Stimulated activated CD8-positive, alpha-beta memory T cell treated with anti-CD3 and anti-CD28 coated beads, Interleukin-7, amount 100 ng/mL, for 4 hours (primary cell): ENCODE measurements at regions not wholly inside any gene's neighbourhood (a gene's known extent, or its start where the extent isn't known, plus 50 kb on each side); places are given as distances from the start of the nearest gene placed in this dataset.
"Not testable (repeated sequence)": the region's sequence is repeated elsewhere in the genome, so short reads cannot be mapped to it uniquely, and the experiment has no call there.

ENCODE experiments used
- DNase-seq, 2 donors: peaks; one replicate each; pipeline ENCODE4 v3.0.0-alpha.2; 2020; ENCODE audit warnings: low read depth in 2 of 2

DNA sequence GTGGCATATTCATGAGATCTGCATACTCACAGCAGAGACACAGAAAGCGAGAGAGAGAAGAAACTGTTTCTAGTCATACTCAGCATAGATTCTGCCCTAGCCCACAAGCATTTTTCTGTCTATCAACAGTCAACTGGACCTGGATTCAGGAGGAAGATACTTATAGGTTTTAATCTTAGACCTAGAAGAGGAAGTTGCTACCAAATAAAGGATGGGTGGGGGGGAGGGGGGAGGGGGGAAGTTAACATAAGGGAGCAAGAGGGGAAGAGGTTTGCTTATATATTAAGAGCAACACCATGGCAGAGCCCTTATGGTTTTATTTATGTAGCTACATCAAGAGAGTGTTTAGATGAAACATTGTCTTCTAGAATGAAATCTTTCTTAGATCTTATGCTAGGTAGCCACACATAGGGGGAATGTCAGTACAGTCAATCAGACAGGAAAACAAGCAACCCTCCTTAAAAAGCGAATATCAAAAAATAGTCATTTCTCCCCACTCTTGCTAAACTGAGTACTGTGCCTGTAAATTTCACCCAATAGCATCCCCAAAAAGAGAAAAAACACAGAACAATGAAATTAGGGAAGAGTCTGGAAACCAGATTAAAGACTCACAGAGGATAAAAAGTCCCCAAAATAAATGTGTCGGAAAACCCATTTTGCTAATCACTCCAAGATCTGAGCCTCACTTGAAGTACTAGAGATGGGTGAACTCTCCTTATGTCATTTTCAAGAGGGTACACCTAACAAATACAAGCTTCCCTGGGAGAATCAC is 192.7 kb upstream of the NR4A3 start:
- no peak for DNase-seq

DNA sequence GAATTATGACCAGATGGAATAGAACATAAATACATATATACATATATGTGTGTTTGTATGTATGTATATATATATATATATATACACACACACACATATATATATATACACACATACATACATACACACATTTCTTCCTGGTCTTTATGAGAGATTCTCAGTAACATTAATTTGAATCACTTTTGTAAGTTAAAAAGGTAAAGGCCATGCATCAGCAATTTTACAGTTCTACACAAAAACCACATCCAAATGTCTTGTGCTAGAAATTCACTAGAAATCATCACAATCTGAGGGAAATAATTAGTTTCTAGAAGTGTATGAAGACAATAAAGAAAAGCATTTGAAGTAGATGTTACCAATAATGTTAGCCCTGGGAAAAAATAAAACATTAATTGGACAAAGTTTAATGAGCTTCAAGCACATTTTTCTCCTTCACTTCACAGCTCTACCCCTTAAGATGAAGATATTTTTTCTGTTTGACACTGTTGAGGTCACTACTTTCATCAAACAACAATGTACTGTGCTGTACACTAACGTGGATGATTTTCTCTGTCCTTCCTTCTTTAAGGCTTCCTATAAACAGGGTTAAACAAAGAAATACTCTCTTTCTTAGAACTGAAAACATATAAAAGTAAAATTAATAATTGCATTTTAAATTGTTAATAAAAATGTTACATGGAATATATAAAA is 189.2 kb upstream of the NR4A3 start:
- DNase-seq, result no peak

DNA sequence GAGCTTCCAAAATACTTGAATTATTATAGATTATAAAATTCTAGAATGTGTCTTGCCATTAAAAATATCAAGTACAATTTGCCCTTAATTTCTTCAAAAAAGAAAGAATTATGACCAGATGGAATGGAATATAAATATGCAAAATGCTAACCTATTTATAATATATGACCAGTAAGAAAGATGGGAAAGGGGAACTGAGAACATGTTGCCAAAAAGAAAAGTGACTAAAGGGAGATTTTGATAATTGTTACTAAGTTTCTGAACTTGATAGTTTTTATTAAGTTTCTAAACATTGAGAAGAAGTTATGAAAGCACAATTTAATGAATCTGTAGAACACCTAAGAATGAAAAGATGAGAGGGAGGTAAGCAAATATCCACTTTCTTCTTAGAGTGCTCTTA is 188.4 kb upstream of the NR4A3 start:
- no peak for DNase-seq

DNA sequence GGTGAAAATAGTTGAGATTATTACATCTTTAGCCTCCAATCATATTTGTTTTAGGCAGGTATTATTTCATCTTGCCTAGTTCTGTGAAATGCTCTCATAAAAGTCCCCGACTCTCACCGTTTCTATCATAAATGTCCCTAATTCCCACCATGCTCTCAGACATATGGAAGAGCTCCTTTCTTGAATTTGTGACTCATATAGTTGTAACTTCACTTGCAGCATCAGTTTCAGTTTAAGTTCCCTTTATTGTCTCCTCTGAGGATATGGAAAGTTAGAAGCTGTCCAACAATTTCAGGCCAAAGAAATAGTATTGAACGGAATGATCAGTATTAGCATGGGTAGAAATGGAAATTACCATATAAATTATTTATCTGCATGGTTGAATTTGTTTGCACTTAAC is 187.5 kb upstream of the NR4A3 start:
- no peak for DNase-seq

DNA sequence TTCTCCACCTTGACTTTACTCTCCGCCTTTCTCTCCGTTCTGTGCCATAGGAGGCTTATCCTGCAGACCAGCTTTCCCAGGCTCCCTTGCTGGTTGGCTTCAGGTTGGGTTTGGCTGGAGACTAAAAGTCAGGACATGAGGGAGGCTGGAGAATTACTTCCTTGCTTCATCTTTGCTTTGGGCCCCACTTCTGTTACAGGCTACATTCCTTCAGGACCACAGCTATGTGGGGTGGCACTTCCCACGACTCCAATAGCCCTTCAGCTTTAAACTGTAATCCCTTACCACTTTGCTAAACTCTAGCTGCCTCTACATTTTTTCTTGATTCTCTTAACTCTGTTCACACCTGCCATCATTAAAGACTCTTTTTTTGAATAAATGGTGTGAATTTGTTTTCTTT is 186.7 kb upstream of the NR4A3 start:
- DNase-seq, result no peak

DNA sequence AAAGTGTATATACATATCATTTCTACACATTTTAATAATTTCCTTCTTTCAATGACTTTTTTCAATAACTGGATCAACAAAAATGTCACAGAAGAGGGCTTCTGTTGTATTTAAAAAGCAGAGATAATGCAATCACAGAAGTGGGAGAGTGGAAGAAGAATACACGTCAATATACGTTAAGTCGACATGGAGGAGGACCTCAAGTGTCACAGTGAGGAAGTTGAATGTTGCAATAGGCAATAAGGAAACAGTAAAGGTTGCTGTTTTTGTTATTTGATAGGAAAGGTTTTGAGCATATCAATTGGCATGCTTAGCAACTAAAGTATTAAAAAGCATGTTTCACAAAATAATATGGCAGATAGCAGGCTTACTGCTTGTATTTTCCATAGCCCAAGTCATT is 184.0 kb upstream of the NR4A3 start:
- no peak for DNase-seq

DNA sequence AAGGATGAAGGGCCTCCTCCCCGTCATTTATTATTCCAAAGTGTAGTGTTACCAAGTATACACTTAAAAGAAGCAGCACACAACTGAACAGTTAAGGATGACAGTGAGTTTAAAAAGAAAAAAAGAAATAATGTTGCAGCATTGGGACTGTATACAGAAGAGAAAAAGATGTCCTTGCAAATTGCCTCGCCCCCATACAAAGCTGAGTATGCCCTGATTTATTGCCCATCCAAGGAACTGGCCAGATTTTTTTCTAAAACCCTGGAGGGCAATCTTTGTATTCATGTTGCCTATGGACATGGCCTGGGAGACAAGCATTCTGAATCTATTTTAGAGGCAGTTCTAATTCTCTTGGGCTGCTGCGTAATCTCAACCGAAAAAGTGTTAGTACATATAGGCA is 182.7 kb upstream of the NR4A3 start:
- no peak for DNase-seq

DNA sequence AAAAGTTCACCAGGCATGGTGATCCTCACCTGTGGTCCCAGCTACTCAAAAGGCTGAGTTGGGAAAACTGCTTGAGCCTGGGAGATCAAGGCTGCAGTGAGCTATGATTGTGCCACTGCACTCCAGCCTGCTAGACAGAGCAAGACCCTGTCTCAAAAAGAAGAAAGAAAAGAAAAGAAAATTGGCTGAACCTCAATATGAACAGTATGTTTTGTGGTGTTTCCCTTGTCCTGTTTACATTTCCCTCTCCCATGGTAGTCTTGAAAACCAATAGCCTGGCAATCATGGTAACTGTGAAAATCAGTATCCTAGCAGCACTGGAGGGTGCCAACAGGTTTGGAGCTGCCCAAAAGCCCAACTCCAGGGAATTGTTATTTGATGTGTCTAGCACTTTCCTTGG is 174.1 kb upstream of the NR4A3 start:
- no peak for DNase-seq

DNA sequence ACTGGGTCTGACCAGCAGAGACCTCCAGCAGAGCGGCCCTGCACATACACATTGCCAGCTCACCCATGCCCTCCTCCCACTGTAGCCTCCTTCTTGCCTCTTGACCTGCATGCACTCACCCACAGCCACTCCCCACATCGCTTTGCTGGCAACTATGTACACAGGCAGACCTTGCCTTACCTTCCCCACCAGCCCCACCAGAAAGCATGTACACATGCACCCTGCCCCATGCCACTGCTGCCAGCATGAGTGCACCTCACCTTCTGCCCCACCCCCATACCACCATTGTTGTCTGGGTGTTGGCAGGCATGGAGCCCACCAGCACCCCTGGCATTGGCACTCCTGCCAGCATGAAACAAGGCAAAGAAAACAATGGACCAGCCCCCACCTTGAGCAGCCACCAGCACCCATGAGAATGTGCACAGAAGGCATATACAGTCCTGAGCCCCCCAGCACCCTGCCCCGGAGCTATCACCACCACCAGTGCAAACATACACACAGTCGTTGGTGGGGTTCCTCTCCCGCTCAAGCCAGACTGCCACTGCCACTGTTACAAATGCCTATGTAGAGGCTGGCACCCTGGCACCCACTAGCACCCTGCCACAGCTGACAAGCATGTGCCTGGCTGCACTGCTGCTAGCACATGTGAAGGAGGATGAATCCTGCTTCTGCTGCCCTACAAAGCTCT is 171.4 kb upstream of the NR4A3 start:
- no peak for DNase-seq

DNA sequence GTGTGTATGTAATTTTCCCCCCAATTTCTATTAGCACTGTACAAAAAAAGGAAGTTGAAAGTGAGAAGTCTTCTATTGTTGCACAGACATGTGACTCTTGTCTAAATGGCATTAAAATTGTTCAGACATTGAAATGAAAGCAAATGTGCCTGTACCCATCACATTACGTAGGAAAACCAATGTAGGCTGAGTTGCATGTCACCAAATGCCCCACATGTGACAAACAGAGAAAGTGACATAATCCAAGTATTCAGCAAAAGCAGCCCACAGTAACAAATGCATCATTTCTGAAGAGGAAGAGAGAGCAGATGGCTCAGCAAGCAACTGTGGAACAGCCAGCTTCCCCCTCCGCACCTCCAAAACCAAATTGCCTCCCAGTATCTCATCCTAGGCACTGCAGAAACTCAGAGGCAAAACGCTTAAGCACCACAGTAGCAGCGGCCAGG is 161.5 kb upstream of the NR4A3 start:
- DNase-seq, result no peak

DNA sequence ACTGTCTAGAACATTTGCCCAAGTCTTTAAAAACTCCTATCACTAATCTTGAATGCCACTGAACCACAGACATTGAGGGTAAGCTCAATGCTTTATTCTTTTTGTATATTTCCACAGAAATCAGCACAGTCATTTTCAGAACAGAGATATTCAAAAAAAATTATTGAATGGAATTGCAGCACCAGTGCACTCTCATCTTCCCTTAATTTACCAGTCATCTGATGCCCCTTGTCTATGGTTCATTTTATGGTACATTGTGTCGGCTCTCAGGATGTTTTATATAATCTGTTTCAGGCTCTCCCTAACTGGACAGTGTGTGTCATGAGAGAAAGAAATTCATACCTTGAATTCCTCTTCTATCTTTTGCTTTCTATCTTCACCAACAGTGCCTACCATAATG is 158.4 kb upstream of the NR4A3 start:
- no peak for DNase-seq

DNA sequence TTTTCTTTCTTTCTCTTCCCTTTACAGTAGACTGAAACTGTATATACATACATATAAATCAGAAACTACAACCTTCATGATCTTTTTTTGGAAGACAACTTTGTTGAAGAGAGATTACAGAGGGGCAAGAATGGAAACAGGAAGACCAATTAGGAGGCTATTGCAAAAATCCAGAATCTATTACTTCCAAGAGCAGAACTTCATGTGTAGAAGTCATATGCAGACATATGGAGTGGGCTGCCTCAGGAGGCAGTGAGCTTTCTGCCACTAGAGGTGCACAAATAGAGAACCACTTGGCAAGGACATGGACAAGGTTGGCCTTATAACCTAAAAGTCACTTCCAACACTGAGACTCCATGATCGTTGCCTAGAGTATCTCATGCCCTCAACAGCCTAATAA is 157.8 kb upstream of the NR4A3 start:
- no peak for DNase-seq

DNA sequence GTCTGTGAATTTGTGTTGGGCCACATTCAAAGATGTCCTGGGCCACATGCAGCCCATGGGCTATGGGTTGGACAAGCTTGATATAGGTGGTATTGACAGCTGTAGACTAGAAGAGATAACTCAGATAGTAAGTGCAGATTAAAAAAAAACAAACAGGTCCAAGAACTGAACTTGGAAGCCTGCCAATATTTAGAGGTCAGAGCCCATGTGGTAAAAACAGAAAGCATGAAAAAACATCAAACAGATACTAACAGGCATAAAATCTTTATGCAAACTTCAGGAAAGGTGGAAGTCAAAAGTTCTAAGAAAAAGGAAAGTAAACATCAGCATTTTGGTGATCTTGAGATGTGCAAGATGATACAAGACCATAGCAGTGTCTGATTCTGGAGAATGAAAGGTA is 155.1 kb upstream of the NR4A3 start:
- no peak for DNase-seq

DNA sequence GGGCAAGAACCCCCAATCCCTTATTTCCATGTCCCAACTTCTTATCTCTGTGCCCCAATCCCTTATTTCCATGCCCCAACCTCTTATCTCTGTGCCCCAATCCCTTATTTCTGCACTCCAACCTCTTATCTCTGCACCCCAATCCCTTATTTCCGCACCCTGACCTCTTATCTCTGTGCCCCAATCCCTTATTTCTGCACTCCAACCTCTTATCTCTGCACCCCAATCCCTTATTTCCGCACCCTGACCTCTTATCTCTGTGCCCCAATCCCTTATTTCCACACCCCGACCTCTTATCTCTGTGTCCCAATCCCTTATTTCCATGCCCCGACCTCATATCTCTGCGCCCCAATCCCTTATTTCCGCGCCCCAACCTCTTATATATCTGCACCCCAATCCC is 150.8 kb upstream of the NR4A3 start:
- DNase-seq, result not testable (repeated sequence)

DNA sequence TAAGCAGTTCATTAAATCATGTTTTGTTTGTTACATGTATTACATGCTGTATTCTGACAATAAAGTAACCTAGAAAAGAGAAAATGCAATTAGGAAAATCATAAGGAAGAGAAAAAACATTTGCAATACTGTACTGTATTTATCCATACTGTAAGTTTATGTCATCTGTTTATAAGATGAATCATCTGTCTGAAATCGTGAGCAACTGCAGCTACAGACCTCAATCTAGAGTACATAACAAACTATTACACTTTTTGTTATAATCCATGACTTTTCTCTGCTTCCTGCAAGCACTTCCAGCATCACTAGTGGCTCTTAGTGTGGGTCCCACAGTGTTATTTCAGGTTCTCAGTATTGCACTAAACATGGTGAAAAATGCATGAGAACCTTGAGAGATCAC is 144.4 kb upstream of the NR4A3 start:
- no peak for DNase-seq

DNA sequence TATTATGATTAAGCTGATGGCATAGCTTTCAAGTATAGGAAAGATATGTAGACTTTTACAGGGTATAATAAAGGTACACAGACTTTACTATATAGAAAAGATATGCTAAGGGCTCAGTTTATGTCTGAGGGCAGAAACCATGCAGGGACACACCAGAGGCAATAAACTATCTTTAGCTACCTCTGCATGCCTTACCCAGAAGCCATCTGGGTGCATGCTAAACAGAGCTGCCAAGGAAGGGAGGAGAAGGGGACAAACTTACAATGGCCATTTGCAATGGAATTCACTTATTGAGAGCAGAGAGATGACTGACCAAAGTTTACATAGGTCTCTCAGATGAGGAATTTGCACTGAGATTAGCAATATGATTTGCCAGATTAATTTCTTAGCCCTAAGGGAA is 143.1 kb upstream of the NR4A3 start:
- DNase-seq, result no peak

DNA sequence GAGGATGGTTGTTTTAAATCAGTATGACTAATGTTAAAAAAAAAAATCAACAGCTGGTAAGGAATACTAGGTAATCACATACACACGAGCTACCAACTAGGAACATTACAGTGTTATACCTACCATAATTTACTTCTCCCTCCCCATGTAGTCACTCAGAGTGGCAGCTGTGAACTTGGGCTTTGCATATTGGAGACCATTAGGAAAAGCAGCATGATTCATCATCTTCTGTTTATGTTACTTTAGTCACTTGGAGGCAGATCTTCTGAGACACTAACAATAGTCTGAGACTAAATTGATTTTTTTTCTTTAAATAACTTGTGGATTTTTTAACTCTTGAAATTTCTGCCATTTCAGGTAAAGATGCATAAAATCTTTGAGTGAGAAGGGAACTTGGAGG is 141.5 kb upstream of the NR4A3 start:
- no peak for DNase-seq

DNA sequence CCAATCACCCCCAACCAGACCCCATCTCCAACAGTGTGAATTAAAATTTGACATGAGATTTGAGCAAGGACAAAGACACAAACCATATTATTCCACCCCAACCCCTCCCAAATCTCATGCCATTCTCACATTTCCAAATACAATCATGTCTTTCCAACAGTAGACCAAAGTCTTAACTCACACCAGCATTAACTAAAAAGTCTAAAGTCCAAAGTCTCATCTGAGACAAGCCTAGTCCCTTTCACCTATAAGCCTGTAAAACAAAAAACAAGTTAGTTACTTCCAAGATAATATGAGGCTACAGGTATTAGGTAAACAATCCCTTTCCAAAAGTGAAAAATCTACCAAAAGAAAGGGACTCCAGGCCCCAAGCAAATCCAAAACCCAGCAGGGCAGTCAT is 140.6 kb upstream of the NR4A3 start:
- DNase-seq, result no peak

DNA sequence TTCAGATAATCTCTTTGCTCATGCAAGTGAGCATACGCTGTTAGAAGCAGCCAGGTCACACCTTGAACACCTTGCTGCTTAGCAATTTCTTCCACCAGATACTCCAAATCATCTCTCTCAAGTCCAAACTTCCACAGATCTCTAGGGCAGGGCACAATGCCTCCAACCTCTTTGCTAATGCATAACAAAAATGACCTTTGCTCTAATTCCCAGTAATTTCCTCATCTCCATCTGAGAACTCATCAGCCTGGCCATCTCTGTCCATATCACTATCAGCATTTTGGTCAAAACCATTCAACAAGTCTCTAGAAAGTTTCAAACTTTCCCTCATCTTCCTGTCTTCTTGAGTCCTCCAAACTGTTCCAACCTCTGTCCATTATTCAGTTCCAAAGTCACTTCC is 139.3 kb upstream of the NR4A3 start:
- no peak for DNase-seq

DNA sequence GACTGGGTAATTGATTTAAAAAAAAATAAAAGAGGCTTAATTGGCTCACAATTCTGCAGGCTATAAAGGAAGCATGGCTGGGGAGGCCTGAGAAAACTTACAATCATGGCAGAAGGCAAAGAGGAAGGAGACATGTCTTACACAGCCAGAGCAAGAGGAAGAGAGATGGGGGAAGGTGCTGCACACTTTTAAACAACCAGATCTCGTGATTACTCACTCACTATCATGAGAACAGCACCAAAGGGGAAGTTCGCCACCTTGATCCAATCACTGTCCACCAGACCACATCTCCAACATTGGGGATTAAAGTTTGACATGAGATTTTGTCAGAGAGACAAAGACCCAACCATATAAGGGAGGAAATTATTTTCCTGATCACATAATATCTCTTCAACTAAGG is 138.8 kb upstream of the NR4A3 start:
- DNase-seq, result no peak

DNA sequence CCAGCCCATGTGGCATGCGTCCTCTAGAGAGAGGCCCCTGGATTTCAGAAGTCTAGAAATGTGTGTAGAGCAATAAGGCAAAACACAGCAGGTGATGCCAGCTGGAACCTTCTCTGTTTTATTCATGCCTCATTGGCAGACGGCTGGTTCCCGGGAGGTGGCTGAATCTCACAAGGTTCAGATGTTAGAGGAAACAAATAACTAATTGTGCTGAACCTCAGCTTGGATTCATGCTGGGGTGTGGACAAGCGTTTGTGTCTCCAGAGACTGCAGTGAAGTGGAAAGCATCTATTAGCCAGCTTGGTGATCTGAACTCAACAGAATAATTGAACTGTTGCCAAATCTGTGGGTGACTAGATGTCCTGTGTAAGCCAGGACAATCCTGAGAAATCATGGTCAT is 131.1 kb upstream of the NR4A3 start:
- DNase-seq, result no peak

DNA sequence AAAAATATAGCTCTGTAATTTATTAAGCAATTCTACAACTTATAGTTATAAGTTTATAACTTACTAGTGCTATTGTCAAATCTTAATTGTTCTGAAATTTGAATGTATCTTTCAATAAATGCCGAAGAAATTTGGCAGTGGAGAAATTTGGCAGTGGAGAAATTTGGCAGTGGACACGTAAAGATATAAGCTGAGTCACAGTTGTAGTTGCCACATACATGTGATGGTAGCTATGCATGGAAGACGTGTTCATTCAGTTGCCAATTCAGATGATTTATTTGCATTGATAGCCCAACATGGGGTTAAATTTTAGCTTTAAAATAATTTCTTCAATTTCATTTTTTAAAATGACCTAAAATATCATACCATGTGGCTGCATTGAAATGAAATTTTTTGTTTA is 127.8 kb upstream of the NR4A3 start:
- DNase-seq, result no peak

DNA sequence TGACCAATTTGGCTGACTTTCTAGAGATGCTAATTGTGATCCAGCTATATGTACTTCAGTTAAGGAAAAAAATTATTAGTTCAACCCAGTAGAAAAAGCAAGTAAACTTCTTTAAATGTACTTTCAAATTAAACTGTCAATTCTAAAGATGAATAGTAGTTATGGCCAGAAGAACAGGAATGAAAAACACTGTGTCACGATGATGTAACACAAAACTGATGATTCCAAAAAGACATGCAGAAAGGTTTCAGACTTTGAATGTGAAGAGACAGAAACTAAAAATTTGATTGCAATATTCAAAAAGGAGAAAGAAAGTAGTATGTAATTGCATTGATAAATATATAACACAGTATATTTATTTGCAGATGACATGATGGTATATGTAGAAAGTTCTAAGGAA is 127.3 kb upstream of the NR4A3 start:
- DNase-seq, result no peak
